GM23338 (cell line): ENCODE measurements at regions not wholly inside any gene's neighbourhood (a gene's known extent, or its start where the extent isn't known, plus 50 kb on each side); places are given as distances from the start of the nearest gene placed in this dataset.

ENCODE experiments used
- ATAC-seq: fragments of 200-7000 bp; cut with Tn5 transposase; 3 replicates; pipeline ENCODE4 v1.9.1; 2020
- DNase-seq: peaks from one replicate; pipeline ENCODE4 v3.0.0-alpha.2; 2015; ENCODE audit warnings: low spot score
- H2AFZ ChIP-seq: fragments of 200-600 bp; sonication (generic); 2 replicates; pipeline ENCODE4 v1.8.0; 2016; ENCODE audit warnings: antibody characterized with exemption, mild to moderate bottlenecking, moderate library complexity
- H3F3A ChIP-seq: fragments of 200-600 bp; sonication (generic); replicated peaks from 2 replicates; pipeline ENCODE4 v1.8.0; 2017; ENCODE audit warnings: antibody characterized with exemption, mixed run types, low read depth
- H3K27ac ChIP-seq: fragments of 200-600 bp; sonication (generic); 2 replicates; pipeline ENCODE4 v1.6.1; 2016; ENCODE audit warnings: low read depth
- H3K27me3 ChIP-seq: fragments of 200-600 bp; sonication (generic); 2 replicates; pipeline ENCODE4 v1.8.0; 2016; ENCODE audit warnings: mild to moderate bottlenecking, mixed run types, moderate library complexity; ENCODE audit not compliant: insufficient read depth
- H3K36me3 ChIP-seq: fragments of 200-600 bp; sonication (generic); 2 replicates; pipeline ENCODE4 v1.8.0; 2016; ENCODE audit warnings: mild to moderate bottlenecking; ENCODE audit not compliant: insufficient read depth
- H3K4me1 ChIP-seq: fragments of 200-600 bp; sonication (generic); 2 replicates; pipeline ENCODE4 v1.8.0; 2016; ENCODE audit warnings: mild to moderate bottlenecking, moderate library complexity; ENCODE audit not compliant: insufficient read depth
- H3K4me2 ChIP-seq: fragments of 200-600 bp; sonication (generic); 2 replicates; pipeline ENCODE4 v1.7.1; 2017; ENCODE audit warnings: mixed run types
- H3K4me3 ChIP-seq: fragments of 200-600 bp; sonication (generic); 2 replicates; pipeline ENCODE4 v1.6.1; 2016; ENCODE audit warnings: mixed run types
- H3K79me2 ChIP-seq: fragments of 200-600 bp; sonication (generic); replicated peaks from 2 replicates; pipeline ENCODE4 v1.8.0; 2017; ENCODE audit warnings: mild to moderate bottlenecking; ENCODE audit not compliant: insufficient read depth
- H3K9me2 ChIP-seq: fragments of 200-600 bp; sonication (generic); 2 replicates; pipeline ENCODE4 v1.8.0; 2017; ENCODE audit not compliant: insufficient read depth
- H4K20me1 ChIP-seq: fragments of 200-600 bp; sonication (generic); replicated peaks from 2 replicates; pipeline ENCODE4 v1.8.0; 2017; ENCODE audit warnings: mild to moderate bottlenecking; ENCODE audit not compliant: insufficient read depth
- H3K27ac Mint-ChIP-seq: 2 replicates; pipeline ENCODE4 v1.8.0; 2020; ENCODE audit warnings: inconsistent platforms, mild to moderate bottlenecking, moderate library complexity, mixed read lengths
- H3K27me3 Mint-ChIP-seq: 3 replicates; pipeline ENCODE4 v1.8.0; 2022; ENCODE audit warnings: low read depth, mild to moderate bottlenecking, moderate library complexity, mixed read lengths, inconsistent platforms; ENCODE audit not compliant: insufficient read depth, poor library complexity
- H3K36me3 Mint-ChIP-seq: 3 replicates; pipeline ENCODE4 v1.8.0; 2021; ENCODE audit warnings: low read depth, mild to moderate bottlenecking, inconsistent platforms, moderate library complexity, mixed read lengths
- H3K4me1 Mint-ChIP-seq: 3 replicates; pipeline ENCODE4 v1.8.0; 2020; ENCODE audit warnings: mild to moderate bottlenecking, inconsistent platforms, mixed read lengths
- H3K4me3 Mint-ChIP-seq: 3 replicates; pipeline ENCODE4 v1.8.0; 2021; ENCODE audit warnings: moderate library complexity, mild to moderate bottlenecking, inconsistent platforms, mixed read lengths
- H3K9me3 Mint-ChIP-seq: 3 replicates; pipeline ENCODE4 v1.8.0; 2020; ENCODE audit warnings: moderate library complexity, mild to moderate bottlenecking, inconsistent platforms, mixed read lengths
- CREB1 ChIP-seq: fragments of 250-450 bp; sonication (Bioruptor Pico); IDR thresholded peaks from 2 replicates; pipeline ENCODE4 v1.5.0; 2020; ENCODE audit warnings: low read depth, mild to moderate bottlenecking, moderate library complexity
- CTCF ChIP-seq, 2 experiments: fragments of 200-600 bp in 1 of 2; sonication (generic) in 1 of 2; conservative IDR thresholded peaks; 2 replicates each; pipeline versions ENCODE4 v1.5.1 to v1.6.1; 2016 to 2017; ENCODE audit warnings: antibody characterized with exemption in 2 of 2, low read depth in 2 of 2, mild to moderate bottlenecking in 2 of 2, moderate library complexity in 1 of 2
- ETS1 ChIP-seq: IDR thresholded peaks from 2 replicates; pipeline ENCODE4 v1.6.1; 2016; ENCODE audit warnings: antibody characterized with exemption
- EZH2 ChIP-seq: fragments of 200-600 bp; sonication (generic); IDR thresholded peaks from one replicate; pipeline ENCODE4 v1.8.0; 2017; ENCODE audit warnings: antibody characterized with exemption, mild to moderate bottlenecking, low read depth; ENCODE audit not compliant: unreplicated experiment
- EZH2phosphoT487 ChIP-seq: fragments of 200-600 bp; sonication (generic); IDR thresholded peaks from one replicate; pipeline ENCODE4 v1.8.1; 2018; ENCODE audit warnings: antibody characterized with exemption; ENCODE audit not compliant: unreplicated experiment
- JUNB ChIP-seq: IDR thresholded peaks from one replicate; pipeline ENCODE4 v1.6.1; 2016; ENCODE audit warnings: antibody characterized with exemption; ENCODE audit not compliant: unreplicated experiment
- NANOG ChIP-seq: IDR thresholded peaks from 2 replicates; pipeline ENCODE4 v1.6.1; 2016; ENCODE audit warnings: antibody characterized with exemption, borderline replicate concordance
- POLR2AphosphoS5 ChIP-seq: IDR thresholded peaks from 2 replicates; pipeline ENCODE4 v1.6.1; 2016; ENCODE audit warnings: antibody characterized with exemption, low read depth
- REST ChIP-seq: IDR thresholded peaks from one replicate; pipeline ENCODE4 v1.6.1; 2018; ENCODE audit warnings: antibody characterized with exemption; ENCODE audit not compliant: unreplicated experiment
- STAT1 ChIP-seq: IDR thresholded peaks from one replicate; pipeline ENCODE4 v1.6.1; 2016; ENCODE audit warnings: antibody characterized with exemption; ENCODE audit not compliant: unreplicated experiment
- ZNF114 ChIP-seq: fragments of 250-450 bp; sonication (Bioruptor Pico); IDR thresholded peaks from 2 replicates; pipeline ENCODE4 v1.5.0; 2020; ENCODE audit warnings: mild to moderate bottlenecking, moderate library complexity
- ZNF331 ChIP-seq: fragments of 250-450 bp; sonication (Bioruptor Pico); IDR thresholded peaks from 2 replicates; pipeline ENCODE4 v1.5.0; 2020; ENCODE audit warnings: low read depth, mild to moderate bottlenecking, moderate library complexity
- ZNF462 ChIP-seq: fragments of 250-450 bp; sonication (Bioruptor Pico); IDR thresholded peaks from 2 replicates; pipeline ENCODE4 v1.5.0; 2020; ENCODE audit warnings: mild to moderate bottlenecking, moderate library complexity

GRCh38 chr6:1538810-1539478 is 70.8 kb upstream of the FOXC1 start:
- Mint-ChIP-seq H3K4me3 (no peak overlapping the region), H3K27ac (no peak overlapping the region)
- TF ChIP-seq STAT1 (no peak), NANOG (no peak), POLR2AphosphoS5 (no peak), ZNF114 (no peak), CTCF (conservative IDR thresholded peaks at IDR 0.05; ENCODE audit: low read depth in 2 of 2) (no peak), ZNF462 (CRISPR knock-in tag) (no peak), REST (no peak), EZH2 (no peak), CREB1 (CRISPR knock-in tag) (no peak), ZNF331 (CRISPR knock-in tag) (no peak), ETS1 (no peak), EZH2phosphoT487 (no peak), JUNB (no peak)

More at GRCh38 chr6:1538810-1539478, 70.8 kb upstream of the FOXC1 start:
- Histone ChIP-seq H3K79me2 (no peaks in the 10 kb centered on the region), H3F3A (no peaks in the 10 kb centered on the region), H2AFZ (no peak overlapping the region; the same call in 1 of the 2 replicates), H3K27me3 (no peaks in the 10 kb centered on the region), H3K36me3 (no peaks in the 10 kb centered on the region), H3K4me2 (no peak overlapping the region), H3K9me2 (peaks cover 3% of the 10 kb centered on the region; the same call in 1 of the 2 replicates), H4K20me1 (no peaks in the 10 kb centered on the region), H3K27ac (no peak overlapping the region), H3K4me3 (no peak overlapping the region), H3K4me1 (no peaks in the 10 kb centered on the region)
- peaks cover 6% of the 10 kb centered on the region; the same call in 2 of the 3 replicates for H3K4me1 Mint-ChIP-seq
- H3K9me3 Mint-ChIP-seq: no peaks in the 10 kb centered on the region
- H3K27me3 Mint-ChIP-seq: peaks cover 1% of the 10 kb centered on the region
- DNase-seq (no peak), ATAC-seq (no peak)
- H3K36me3 Mint-ChIP-seq: no peaks in the 10 kb centered on the region
